HFFc6 (cell line): ENCODE measurements at regions not wholly inside any gene's neighbourhood (a gene's known extent, or its start where the extent isn't known, plus 50 kb on each side); places are given as distances from the start of the nearest gene placed in this dataset.

Source experiments
- DNase-seq: peaks from one replicate; pipeline ENCODE4 v3.0.0-alpha.2; 2018
- H3K27ac Mint-ChIP-seq: 2 replicates; pipeline ENCODE4 v1.8.0; 2020; ENCODE audit warnings: mild to moderate bottlenecking, mixed read lengths
- H3K27me3 Mint-ChIP-seq: 2 replicates; pipeline ENCODE4 v1.8.0; 2021; ENCODE audit warnings: mild to moderate bottlenecking, moderate library complexity, mixed read lengths; ENCODE audit not compliant: insufficient read depth
- H3K36me3 Mint-ChIP-seq: 2 replicates; pipeline ENCODE4 v1.8.0; 2021; ENCODE audit warnings: low read depth, mixed read lengths
- H3K4me1 Mint-ChIP-seq: 2 replicates; pipeline ENCODE4 v1.8.0; 2020; ENCODE audit warnings: low read depth, mixed read lengths
- H3K4me3 Mint-ChIP-seq: 2 replicates; pipeline ENCODE4 v1.8.0; 2020; ENCODE audit warnings: mild to moderate bottlenecking, moderate library complexity, mixed read lengths
- H3K9me3 Mint-ChIP-seq: 2 replicates; pipeline ENCODE4 v1.8.0; 2020; ENCODE audit warnings: mild to moderate bottlenecking, mixed read lengths
- CTCF ChIP-seq: fragments of 200-600 bp; sonication (generic); IDR thresholded peaks from 2 replicates; pipeline ENCODE4 v1.5.0; 2021; ENCODE audit warnings: antibody characterized with exemption, mild to moderate bottlenecking

- no peak for DNase-seq
- Mint-ChIP-seq H3K27me3 (peaks cover 5% of the 10 kb centered on the region; the same call in 1 of the 2 replicates), H3K27ac (no peak overlapping the region), H3K4me1 (no peaks in the 10 kb centered on the region), H3K4me3 (no peak overlapping the region), H3K36me3 (peaks cover 4% of the 10 kb centered on the region; the same call in 1 of the 2 replicates), H3K9me3 (peaks cover 12% of the 10 kb centered on the region)
- no peak for TF ChIP-seq CTCF
Measured at GRCh38 chr19:29283366-29283765, 70.4 kb upstream of the UQCRFS1 start.

GRCh38 chr19:29285187-29285687, 72.3 kb upstream of the UQCRFS1 start:
- peaks cover 12% of the 10 kb centered on the region for H3K9me3 Mint-ChIP-seq
- H3K36me3 Mint-ChIP-seq = peaks cover 4% of the 10 kb centered on the region; the same call in 1 of the 2 replicates
- H3K4me3 Mint-ChIP-seq = no peak overlapping the region
- no peak overlapping the region for H3K27ac Mint-ChIP-seq
- no peaks in the 10 kb centered on the region for H3K4me1 Mint-ChIP-seq
- H3K27me3 Mint-ChIP-seq = peaks cover 6% of the 10 kb centered on the region; the same call in 1 of the 2 replicates
- DNase-seq = no peak
- no peak for TF ChIP-seq CTCF

GRCh38 chr19:29285878-29286277, 72.9 kb upstream of the UQCRFS1 start:
- TF ChIP-seq CTCF = no peak
- H3K27me3 Mint-ChIP-seq = peaks cover 6% of the 10 kb centered on the region; the same call in 1 of the 2 replicates

GRCh38 chr19:29287061-29287460, 74.1 kb upstream of the UQCRFS1 start:
- H3K36me3 Mint-ChIP-seq = peaks cover 4% of the 10 kb centered on the region; the same call in 1 of the 2 replicates
- peaks cover 21% of the 10 kb centered on the region for H3K9me3 Mint-ChIP-seq
- no peak overlapping the region for H3K27ac Mint-ChIP-seq
- no peak for DNase-seq
- no peak for TF ChIP-seq CTCF
- H3K4me3 Mint-ChIP-seq = no peak overlapping the region
- H3K4me1 Mint-ChIP-seq = no peaks in the 10 kb centered on the region
- peaks cover 6% of the 10 kb centered on the region; the same call in 1 of the 2 replicates for H3K27me3 Mint-ChIP-seq

More at GRCh38 chr19:29285878-29286277, 72.9 kb upstream of the UQCRFS1 start:
- peaks cover 4% of the 10 kb centered on the region; the same call in 1 of the 2 replicates for H3K36me3 Mint-ChIP-seq
- no peak for DNase-seq
- peaks cover 12% of the 10 kb centered on the region for H3K9me3 Mint-ChIP-seq
- no peaks in the 10 kb centered on the region for H3K4me1 Mint-ChIP-seq
- H3K27ac Mint-ChIP-seq = no peak overlapping the region
- H3K4me3 Mint-ChIP-seq = no peak overlapping the region

GRCh38 chr19:29288256-29288655, 75.3 kb upstream of the UQCRFS1 start:
- Mint-ChIP-seq H3K4me3 (no peak overlapping the region), H3K9me3 (peaks cover 24% of the 10 kb centered on the region), H3K27me3 (peaks cover 6% of the 10 kb centered on the region; the same call in 1 of the 2 replicates), H3K36me3 (peaks cover 4% of the 10 kb centered on the region; the same call in 1 of the 2 replicates), H3K4me1 (0 out of 2 replicates have a peak, but pooled peaks cover under 1% of the 10 kb centered on the region), H3K27ac (no peak overlapping the region)
- DNase-seq = no peak
- no peak for TF ChIP-seq CTCF
